OCI-LY7 (cell line): ENCODE measurements at regions not wholly inside any gene's neighbourhood (a gene's known extent, or its start where the extent isn't known, plus 50 kb on each side); places are given as distances from the start of the nearest gene placed in this dataset.

Source experiments
- BruUV-seq: library from RNA; stranded (reverse); fragments of 400-500 nt; replicated peaks from 2 replicates; lab custom pipeline; 2021; lab: Mats Ljungman, UMichigan
- CTCF ChIA-PET: fragments of 300-600 bp; sonication (Branson Sonifier 250); formaldehyde crosslinking; loops from one replicate; lab custom pipeline; 2022; ENCODE audit warnings: antibody characterized with exemption; ENCODE audit not compliant: unreplicated experiment; lab: Charles Lee
- POLR2A ChIA-PET: fragments of 300-600 bp; sonication (Branson Sonifier 250); formaldehyde crosslinking; loops from one replicate; lab custom pipeline; 2022; ENCODE audit warnings: antibody characterized with exemption; lab: Charles Lee
- DNase-seq: peaks from one replicate; pipeline ENCODE4 v3.0.0-alpha.2; 2015; ENCODE audit warnings: low spot score
- H2AFZ ChIP-seq: fragments of 200-600 bp; sonication (generic), shearing (Covaris generic); 2 replicates; pipeline ENCODE4 v1.6.1; 2014; ENCODE audit warnings: mild to moderate bottlenecking, antibody characterized with exemption, low read length, moderate library complexity
- H3K27ac ChIP-seq: fragments of 200-600 bp; sonication (generic); 2 replicates; pipeline ENCODE4 v1.5.1; 2014; ENCODE audit warnings: mixed run types, low read depth, mild to moderate bottlenecking, moderate library complexity, low read length, inconsistent platforms; ENCODE audit not compliant: poor library complexity, severe bottlenecking
- H3K36me3 ChIP-seq: fragments of 200-600 bp; sonication (generic); 2 replicates; pipeline ENCODE4 v1.6.1; 2014; ENCODE audit warnings: mild to moderate bottlenecking, antibody characterized with exemption, low read length, moderate library complexity, mixed read lengths; ENCODE audit not compliant: insufficient read depth
- H3K4me1 ChIP-seq: fragments of 200-600 bp; sonication (generic); 2 replicates; pipeline ENCODE4 v1.5.1; 2014; ENCODE audit warnings: mild to moderate bottlenecking, low read length; ENCODE audit not compliant: insufficient read depth, poor library complexity, severe bottlenecking
- H3K4me2 ChIP-seq: fragments of 200-600 bp; sonication (generic); 2 replicates; pipeline ENCODE4 v1.6.1; 2014; ENCODE audit warnings: mild to moderate bottlenecking, low read length
- H3K4me3 ChIP-seq: fragments of 200-600 bp; sonication (generic); 2 replicates; pipeline ENCODE4 v1.5.1; 2014; ENCODE audit warnings: mild to moderate bottlenecking, low read depth, low read length; ENCODE audit not compliant: poor library complexity, severe bottlenecking
- H3K79me2 ChIP-seq: fragments of 200-600 bp; sonication (generic); 2 replicates; pipeline ENCODE4 v1.6.1; 2016; ENCODE audit warnings: low read depth, mild to moderate bottlenecking, low read length, moderate library complexity, mixed read lengths; ENCODE audit not compliant: insufficient read depth
- H3K9me2 ChIP-seq: fragments of 200-600 bp; sonication (generic); 2 replicates; pipeline ENCODE4 v1.6.1; 2016; ENCODE audit warnings: mild to moderate bottlenecking, low read length, mixed read lengths; ENCODE audit not compliant: insufficient read depth
- H3K9me3 ChIP-seq: fragments of 200-600 bp; sonication (generic); 2 replicates; pipeline ENCODE4 v1.6.1; 2014; ENCODE audit warnings: mild to moderate bottlenecking, mixed run types, low read length, mixed read lengths
- H4K20me1 ChIP-seq: fragments of 200-600 bp; sonication (generic); 2 replicates; pipeline ENCODE4 v1.6.1; 2014; ENCODE audit warnings: mild to moderate bottlenecking, antibody characterized with exemption, low read length, moderate library complexity, mixed read lengths; ENCODE audit not compliant: insufficient read depth
- CTCF ChIP-seq: fragments of 200-600 bp; sonication (generic); conservative IDR thresholded peaks from 2 replicates; pipeline ENCODE4 v1.5.1; 2014; ENCODE audit warnings: mild to moderate bottlenecking, antibody characterized with exemption, low read length, moderate library complexity, mixed read lengths
- EZH2phosphoT487 ChIP-seq: fragments of 200-600 bp; sonication (generic); IDR thresholded peaks from 2 replicates; pipeline ENCODE4 v1.6.1; 2018; ENCODE audit warnings: low read depth, borderline replicate concordance, mild to moderate bottlenecking, mixed run types, antibody characterized with exemption, low read length, moderate library complexity, mixed read lengths
- intact Hi-C: fragments of 100-400 bp; cut with micrococcal nuclease; formaldehyde crosslinking; loops from one replicate; pipeline ENCODE4 v1.10.0; 2022; ENCODE audit not compliant: unreplicated experiment

- no peak overlapping the region for H3K4me2 ChIP-seq
- no peaks in the 10 kb centered on the region for H3K36me3 ChIP-seq
- no peaks in the 10 kb centered on the region for H3K9me2 ChIP-seq
- H3K27ac ChIP-seq: no peak overlapping the region
- no peaks in the 10 kb centered on the region for H3K9me3 ChIP-seq
- H3K79me2 ChIP-seq: no peaks in the 10 kb centered on the region
- ChIA-PET POLR2A (interaction anchor here (0.6 to 1.7 kb wide), 4 partner anchors 27 to 670 kb away, joined by 3 to 4 read pairs (median 4); no protein-coding TSS in a partner anchor), CTCF (no interaction called here)
- BruUV-seq: no TSS peak
- intact Hi-C loops: no loop called here
- H4K20me1 ChIP-seq: no peaks in the 10 kb centered on the region
- H3K4me3 ChIP-seq: no peak overlapping the region
- no peak for DNase-seq
- TF ChIP-seq EZH2phosphoT487 (no peak), CTCF (no peak)
- H2AFZ ChIP-seq: no peak overlapping the region
- no peaks in the 10 kb centered on the region for H3K4me1 ChIP-seq
Measured at GRCh38 chr5:159814222-159814621, 102.1 kb upstream of the ADRA1B start.

GRCh38 chr5:159814805-159815585 is 101.3 kb upstream of the ADRA1B start:
- intact Hi-C loops: no loop called here
- no peaks in the 10 kb centered on the region for H3K9me2 ChIP-seq
- no peak overlapping the region for H3K4me2 ChIP-seq
- H3K79me2 ChIP-seq: no peaks in the 10 kb centered on the region
- no peak overlapping the region for H3K27ac ChIP-seq
- no peaks in the 10 kb centered on the region for H3K4me1 ChIP-seq
- H4K20me1 ChIP-seq: no peaks in the 10 kb centered on the region
- no peak for DNase-seq
- no peaks in the 10 kb centered on the region for H3K9me3 ChIP-seq
- TF ChIP-seq EZH2phosphoT487 (no peak), CTCF (no peak)
- no peak overlapping the region for H3K4me3 ChIP-seq
- no TSS peak for BruUV-seq
- POLR2A ChIA-PET: interaction anchor here (1.7 kb wide), 1 partner anchor 26 kb away, joined by 4 read pairs; no protein-coding TSS in a partner anchor
- no peak overlapping the region for H2AFZ ChIP-seq
- no peaks in the 10 kb centered on the region for H3K36me3 ChIP-seq
- CTCF ChIA-PET: no interaction called here
